ENCODE measurements at regions not wholly inside any gene's neighbourhood (a gene's known extent, or its start where the extent isn't known, plus 50 kb on each side); places are given as distances from the start of the nearest gene placed in this dataset.

DNA sequence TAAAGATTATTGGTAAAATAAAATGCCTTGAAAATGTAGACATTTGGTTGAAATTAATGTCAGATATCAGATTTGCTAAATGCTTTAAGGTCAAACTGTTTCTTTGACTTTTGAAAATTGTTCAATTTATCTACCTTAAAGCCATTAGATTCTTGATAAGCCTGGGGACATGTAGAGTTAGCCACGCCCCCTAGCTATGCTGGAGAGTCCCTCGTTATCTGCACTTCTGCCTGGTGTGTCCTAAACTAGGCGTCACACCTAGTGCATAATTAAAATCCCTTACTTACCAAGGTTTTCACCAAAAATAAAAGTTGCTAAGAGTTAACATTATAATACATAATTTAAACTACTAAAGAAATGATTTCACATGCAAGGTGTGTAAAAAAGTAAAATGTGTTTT lies 79.5 kb downstream of the EGLN3 start:
- Histone ChIP-seq H2AFZ (no peak overlapping the region), H3K27me3 (no peaks in the 10 kb centered on the region), H4K20me1 (ENCODE audit: insufficient read depth, poor library complexity, severe bottlenecking) (no peaks in the 10 kb centered on the region), H3K4me3 (no peak overlapping the region), H3K27ac (no peak overlapping the region), H3K79me2 (no peaks in the 10 kb centered on the region), H3K9me3 (ENCODE audit: low read depth) (peaks cover 2% of the 10 kb centered on the region), H3K9me2 (replicated peaks; ENCODE audit: insufficient read depth) (no peaks in the 10 kb centered on the region), H3K4me2 (no peak overlapping the region), H3K4me1 (ENCODE audit: insufficient read depth) (no peaks in the 10 kb centered on the region), H3K36me3 (replicated peaks; ENCODE audit: insufficient read depth, low read depth) (no peaks in the 10 kb centered on the region)
- peak; percentile 23 for DNase-seq (ENCODE audit: low spot score)
- TF ChIP-seq, protein P1, sequence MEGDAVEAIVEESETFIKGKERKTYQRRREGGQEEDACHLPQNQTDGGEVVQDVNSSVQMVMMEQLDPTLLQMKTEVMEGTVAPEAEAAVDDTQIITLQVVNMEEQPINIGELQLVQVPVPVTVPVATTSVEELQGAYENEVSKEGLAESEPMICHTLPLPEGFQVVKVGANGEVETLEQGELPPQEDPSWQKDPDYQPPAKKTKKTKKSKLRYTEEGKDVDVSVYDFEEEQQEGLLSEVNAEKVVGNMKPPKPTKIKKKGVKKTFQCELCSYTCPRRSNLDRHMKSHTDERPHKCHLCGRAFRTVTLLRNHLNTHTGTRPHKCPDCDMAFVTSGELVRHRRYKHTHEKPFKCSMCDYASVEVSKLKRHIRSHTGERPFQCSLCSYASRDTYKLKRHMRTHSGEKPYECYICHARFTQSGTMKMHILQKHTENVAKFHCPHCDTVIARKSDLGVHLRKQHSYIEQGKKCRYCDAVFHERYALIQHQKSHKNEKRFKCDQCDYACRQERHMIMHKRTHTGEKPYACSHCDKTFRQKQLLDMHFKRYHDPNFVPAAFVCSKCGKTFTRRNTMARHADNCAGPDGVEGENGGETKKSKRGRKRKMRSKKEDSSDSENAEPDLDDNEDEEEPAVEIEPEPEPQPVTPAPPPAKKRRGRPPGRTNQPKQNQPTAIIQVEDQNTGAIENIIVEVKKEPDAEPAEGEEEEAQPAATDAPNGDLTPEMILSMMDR (IDR thresholded peaks at IDR 0.05; ENCODE audit: poor library complexity) = no peak
- TF ChIP-seq EZH2phosphoT487 (IDR thresholded peaks at IDR 0.05; ENCODE audit: low read depth, severe bottlenecking, unreplicated experiment) = no peak
- no peak for TF ChIP-seq EZH2 (IDR thresholded peaks at IDR 0.05; ENCODE audit: borderline replicate concordance)
- 66% methylated on average over 3 of the region's 3 CpGs for WGBS (ENCODE audit: low lambda C conversion rate, missing lambda C conversion rate)

DNA sequence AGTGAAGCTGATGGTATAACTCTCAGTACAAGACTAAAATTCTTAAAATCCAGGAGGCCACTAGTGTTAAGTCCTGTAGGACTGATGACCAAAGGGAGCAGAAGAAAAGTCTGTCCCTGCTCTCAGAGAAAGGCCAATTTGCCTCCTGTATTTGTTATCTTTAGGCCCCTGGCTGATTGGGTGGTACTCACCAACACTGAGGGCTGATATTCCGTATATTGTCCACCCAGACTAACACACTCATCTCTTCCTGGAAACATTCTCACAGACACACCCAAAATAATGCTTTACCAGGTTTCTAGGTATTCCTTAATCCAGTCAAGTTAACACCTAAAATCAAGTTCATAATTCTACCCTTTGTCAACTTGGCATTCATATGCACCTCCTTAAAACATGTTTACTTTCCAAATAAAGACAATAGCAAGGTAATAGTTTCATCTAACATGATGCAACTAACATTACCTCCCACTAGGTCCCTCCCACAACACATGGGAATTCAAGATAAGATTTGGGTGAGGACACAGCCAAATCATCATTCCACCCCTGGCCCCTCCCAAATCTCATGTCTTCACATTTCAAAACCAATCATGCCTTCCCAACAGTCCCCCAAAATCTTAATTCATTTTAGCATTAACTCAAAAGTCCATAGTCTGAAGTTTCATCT lies 84.3 kb downstream of the EGLN3 start:
- 75% methylated on average over 1 of the region's 1 CpG for WGBS (ENCODE audit: low lambda C conversion rate, missing lambda C conversion rate)
- no peaks in the 10 kb centered on the region for H3K36me3 ChIP-seq (replicated peaks; ENCODE audit: insufficient read depth, low read depth)
- no peaks in the 10 kb centered on the region for H4K20me1 ChIP-seq (ENCODE audit: insufficient read depth, poor library complexity, severe bottlenecking)
- H3K9me3 ChIP-seq (ENCODE audit: low read depth) = no peaks in the 10 kb centered on the region
- no peak overlapping the region for H3K27ac ChIP-seq
- TF ChIP-seq, protein P1 (IDR thresholded peaks at IDR 0.05; ENCODE audit: poor library complexity) = no peak
- TF ChIP-seq EZH2 (IDR thresholded peaks at IDR 0.05; ENCODE audit: borderline replicate concordance) (no peak), EZH2phosphoT487 (IDR thresholded peaks at IDR 0.05; ENCODE audit: low read depth, severe bottlenecking, unreplicated experiment) (no peak)
- no peaks in the 10 kb centered on the region for H3K4me1 ChIP-seq (ENCODE audit: insufficient read depth)
- H3K4me2 ChIP-seq = no peak overlapping the region
- no peaks in the 10 kb centered on the region for H3K79me2 ChIP-seq
- no peak overlapping the region for H3K4me3 ChIP-seq
- no peaks in the 10 kb centered on the region for H3K9me2 ChIP-seq (replicated peaks; ENCODE audit: insufficient read depth)
- no peak for DNase-seq (ENCODE audit: low spot score)
- H3K27me3 ChIP-seq = no peaks in the 10 kb centered on the region
- no peak overlapping the region for H2AFZ ChIP-seq

DNA sequence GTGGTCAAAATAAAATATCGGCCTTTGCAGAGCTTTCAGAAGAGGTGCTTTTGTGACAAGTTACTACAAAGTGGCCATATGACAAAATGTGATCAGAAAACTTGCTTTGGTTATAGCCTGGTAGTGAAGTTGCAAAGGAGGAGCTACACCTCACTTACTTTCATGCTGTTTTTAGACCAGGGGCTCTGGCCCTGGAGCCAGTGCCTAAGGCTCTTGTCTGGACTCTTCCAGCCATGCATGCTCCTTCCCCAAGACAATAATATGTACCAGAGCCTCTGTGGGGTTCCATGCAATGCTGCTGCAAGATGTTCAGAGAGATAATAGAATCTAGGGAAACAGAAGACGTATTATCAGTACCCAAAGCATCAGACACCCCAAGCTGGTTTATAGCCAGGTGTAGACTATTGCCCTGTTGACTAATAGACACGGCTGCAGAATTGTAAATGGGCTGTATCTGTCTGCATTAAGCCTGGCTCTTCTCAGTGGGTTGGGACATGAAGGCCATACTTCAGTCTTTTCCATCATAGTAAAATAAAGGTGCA lies 88.5 kb downstream of the EGLN3 start:
- H3K79me2 ChIP-seq = no peaks in the 10 kb centered on the region
- TF ChIP-seq EZH2 (IDR thresholded peaks at IDR 0.05; ENCODE audit: borderline replicate concordance) (no peak), EZH2phosphoT487 (IDR thresholded peaks at IDR 0.05; ENCODE audit: low read depth, severe bottlenecking, unreplicated experiment) (no peak)
- TF ChIP-seq, protein P1 (IDR thresholded peaks at IDR 0.05; ENCODE audit: poor library complexity) = no peak
- no peaks in the 10 kb centered on the region for H3K27me3 ChIP-seq
- WGBS (ENCODE audit: low lambda C conversion rate, missing lambda C conversion rate) = 71% methylated on average over 3 of the region's 3 CpGs
- no peak overlapping the region for H3K4me3 ChIP-seq
- no peaks in the 10 kb centered on the region for H3K9me3 ChIP-seq (ENCODE audit: low read depth)
- H3K27ac ChIP-seq = no peak overlapping the region
- no peak for DNase-seq (ENCODE audit: low spot score)
- H4K20me1 ChIP-seq (ENCODE audit: insufficient read depth, poor library complexity, severe bottlenecking) = no peaks in the 10 kb centered on the region
- H2AFZ ChIP-seq = no peak overlapping the region
- H3K36me3 ChIP-seq (replicated peaks; ENCODE audit: insufficient read depth, low read depth) = no peaks in the 10 kb centered on the region
- H3K4me2 ChIP-seq = no peak overlapping the region
- H3K9me2 ChIP-seq (replicated peaks; ENCODE audit: insufficient read depth) = no peaks in the 10 kb centered on the region
- peaks cover 15% of the 10 kb centered on the region for H3K4me1 ChIP-seq (ENCODE audit: insufficient read depth)

Data from hepatocyte (in vitro differentiated cells).